ENCODE measurements at regions not wholly inside any gene's neighbourhood (a gene's known extent, or its start where the extent isn't known, plus 50 kb on each side); places are given as distances from the start of the nearest gene placed in this dataset.
A peak's percentile ranks its signal among the peaks of the same experiment; 100 is the strongest.

DNA sequence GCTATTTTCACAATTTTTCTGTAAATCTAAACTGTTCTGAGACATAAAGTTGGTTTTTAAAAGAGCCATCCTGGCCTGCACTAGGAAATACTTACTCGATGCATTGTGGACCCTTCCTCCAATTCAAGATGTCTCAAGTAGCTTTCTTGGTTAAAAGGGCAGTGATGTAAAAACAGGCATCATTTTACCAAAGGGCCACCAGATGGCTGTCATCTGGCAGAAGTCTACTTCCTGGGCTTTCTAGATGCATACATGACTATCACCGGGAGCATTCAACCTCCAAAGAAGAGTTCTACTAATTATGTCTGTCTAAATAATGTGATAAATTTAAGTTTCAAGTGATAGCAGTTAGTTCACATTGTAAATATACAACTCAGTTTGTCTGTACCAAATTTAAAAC lies 96.8 kb upstream of the FRMD6 start:
- Histone ChIP-seq H3K9ac (ENCODE audit: insufficient read depth, low read depth, low read length) (no peak overlapping the region), H3K27ac (ENCODE audit: extremely low read length, insufficient read depth, low read length) (no peak overlapping the region), H4K20me1 (ENCODE audit: insufficient read depth, low read length) (no peaks in the 10 kb centered on the region), H2AFZ (ENCODE audit: low read length) (no peak overlapping the region), H3K9me3 (ENCODE audit: low read length) (no peaks in the 10 kb centered on the region), H3K36me3 (replicated peaks in 1 of 2; ENCODE audit: control insufficient read depth in 1 of 2, insufficient read depth in 2 of 2, low read length in 2 of 2) (no peaks in the 10 kb centered on the region), H3K4me2 (ENCODE audit: low read depth, low read length) (no peak overlapping the region), H3K4me3 (replicated peaks in 1 of 3; ENCODE audit: insufficient read depth in 1 of 3, low read depth in 2 of 3, low read length in 3 of 3) (no peak overlapping the region), H3K4me1 (ENCODE audit: insufficient read depth, low read length) (no peaks in the 10 kb centered on the region), H3K79me2 (ENCODE audit: insufficient read depth, low read length) (no peaks in the 10 kb centered on the region), H3K27me3 (ENCODE audit: control insufficient read depth in 1 of 2, insufficient read depth in 2 of 2, low read length in 2 of 2) (0 out of 5 replicates have a peak, but pooled peaks cover 0 to 5% of the 10 kb centered on the region in 2 experiments)
- FAIRE-seq, result no peak
- in situ Hi-C loops (cut with HindIII; ENCODE audit: extremely low pct_ligation_motif_present, low pct_unique_long_range_greater_than_20kb) (loop anchor here (10.0 kb wide), 1 partner anchor 220 kb away; no protein-coding TSS in a partner anchor), intact Hi-C loops (cut with micrococcal nuclease; ENCODE audit: unreplicated experiment) (loop anchor here (2.0 to 5.0 kb wide), 2 partner anchors 97 to 226 kb away; partner anchors contain the start of gene FRMD6)
- no TSS peak for BruUV-seq (replicated peaks)
- POLR2A ChIA-PET, result no interaction called here
- CTCF ChIA-PET (ENCODE audit: low intra/inter-chr PET ratio, low total read pairs), result interaction anchor here (0.7 to 1.2 kb wide), 2 partner anchors 222 to 225 kb away, joined by 3 read pairs; no protein-coding TSS in a partner anchor
- ATAC-seq, result no peak
- TF ChIP-seq SMC3 (IDR thresholded peaks at IDR 0.05; ENCODE audit: low read length) (peak; percentile 42; the same call in 1 of the 2 replicates), CTCF (CRISPR knock-in tag; IDR thresholded peaks at IDR 0.05) (peak; percentile 47), STAG1 (CRISPR knock-in tag; IDR thresholded peaks at IDR 0.05) (peak; percentile 56), NFE2 (CRISPR knock-in tag; IDR thresholded peaks at IDR 0.05) (no peak), ZNF282 (IDR thresholded peaks at IDR 0.05; ENCODE audit: partially characterized antibody) (no peak)
- 4% methylated on average over 2 of the region's 2 CpGs for WGBS (ENCODE audit: low lambda C conversion rate)
- DNase-seq (ENCODE audit: low spot score), result no peak

GRCh38 chr14:51561141-51561540 lies 90.6 kb upstream of the FRMD6 start:
- H3K79me2 ChIP-seq (ENCODE audit: insufficient read depth, low read length), result no peaks in the 10 kb centered on the region
- intact Hi-C loops (cut with micrococcal nuclease; ENCODE audit: unreplicated experiment), result no loop called here
- FAIRE-seq, result no peak
- TF ChIP-seq ZFY (CRISPR knock-in tag; IDR thresholded peaks at IDR 0.05) (no peak), ZNF234 (CRISPR knock-in tag; conservative IDR thresholded peaks at IDR 0.05) (no peak), ZNF484 (CRISPR knock-in tag; IDR thresholded peaks at IDR 0.05; ENCODE audit: borderline replicate concordance, low read depth) (no peak), MLLT10 (CRISPR knock-in tag; IDR thresholded peaks at IDR 0.05) (no peak), KLF15 (CRISPR knock-in tag; IDR thresholded peaks at IDR 0.05; ENCODE audit: borderline replicate concordance) (no peak), NFIB (CRISPR knock-in tag; IDR thresholded peaks at IDR 0.05; ENCODE audit: borderline replicate concordance) (no peak), ATF1 (CRISPR knock-in tag; IDR thresholded peaks at IDR 0.05) (no peak), ZNF512 (CRISPR knock-in tag; IDR thresholded peaks at IDR 0.05) (no peak)
- TF ChIP-seq, protein P1, sequence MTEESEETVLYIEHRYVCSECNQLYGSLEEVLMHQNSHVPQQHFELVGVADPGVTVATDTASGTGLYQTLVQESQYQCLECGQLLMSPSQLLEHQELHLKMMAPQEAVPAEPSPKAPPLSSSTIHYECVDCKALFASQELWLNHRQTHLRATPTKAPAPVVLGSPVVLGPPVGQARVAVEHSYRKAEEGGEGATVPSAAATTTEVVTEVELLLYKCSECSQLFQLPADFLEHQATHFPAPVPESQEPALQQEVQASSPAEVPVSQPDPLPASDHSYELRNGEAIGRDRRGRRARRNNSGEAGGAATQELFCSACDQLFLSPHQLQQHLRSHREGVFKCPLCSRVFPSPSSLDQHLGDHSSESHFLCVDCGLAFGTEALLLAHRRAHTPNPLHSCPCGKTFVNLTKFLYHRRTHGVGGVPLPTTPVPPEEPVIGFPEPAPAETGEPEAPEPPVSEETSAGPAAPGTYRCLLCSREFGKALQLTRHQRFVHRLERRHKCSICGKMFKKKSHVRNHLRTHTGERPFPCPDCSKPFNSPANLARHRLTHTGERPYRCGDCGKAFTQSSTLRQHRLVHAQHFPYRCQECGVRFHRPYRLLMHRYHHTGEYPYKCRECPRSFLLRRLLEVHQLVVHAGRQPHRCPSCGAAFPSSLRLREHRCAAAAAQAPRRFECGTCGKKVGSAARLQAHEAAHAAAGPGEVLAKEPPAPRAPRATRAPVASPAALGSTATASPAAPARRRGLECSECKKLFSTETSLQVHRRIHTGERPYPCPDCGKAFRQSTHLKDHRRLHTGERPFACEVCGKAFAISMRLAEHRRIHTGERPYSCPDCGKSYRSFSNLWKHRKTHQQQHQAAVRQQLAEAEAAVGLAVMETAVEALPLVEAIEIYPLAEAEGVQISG (CRISPR knock-in tag; IDR thresholded peaks at IDR 0.05), result no peak

More at GRCh38 chr14:51561141-51561540, 90.6 kb upstream of the FRMD6 start:
- no peak overlapping the region for H3K9ac ChIP-seq (ENCODE audit: insufficient read depth, low read depth, low read length)
- ChIA-PET POLR2A (no interaction called here), CTCF (ENCODE audit: low intra/inter-chr PET ratio, low total read pairs) (no interaction called here)
- no peak for DNase-seq (ENCODE audit: low spot score)
- H2AFZ ChIP-seq (ENCODE audit: low read length), result no peak overlapping the region
- BruUV-seq (replicated peaks), result no TSS peak
- no peak overlapping the region for H3K27ac ChIP-seq (ENCODE audit: extremely low read length, insufficient read depth, low read length)
- H3K4me2 ChIP-seq (ENCODE audit: low read depth, low read length), result no peak overlapping the region
- 0 out of 5 replicates have a peak, but pooled peaks cover 0 to 5% of the 10 kb centered on the region in 2 experiments for H3K27me3 ChIP-seq (ENCODE audit: control insufficient read depth in 1 of 2, insufficient read depth in 2 of 2, low read length in 2 of 2)
- no peak for ATAC-seq
- H3K9me3 ChIP-seq (ENCODE audit: low read length), result no peaks in the 10 kb centered on the region
- 28% methylated on average over 2 of the region's 2 CpGs for WGBS (ENCODE audit: low lambda C conversion rate)
- peaks cover 16% of the 10 kb centered on the region for H3K4me1 ChIP-seq (ENCODE audit: insufficient read depth, low read length)
- H4K20me1 ChIP-seq (ENCODE audit: insufficient read depth, low read length), result no peaks in the 10 kb centered on the region
- in situ Hi-C loops (cut with HindIII; ENCODE audit: extremely low pct_ligation_motif_present, low pct_unique_long_range_greater_than_20kb), result no loop called here
- no peaks in the 10 kb centered on the region for H3K36me3 ChIP-seq (replicated peaks in 1 of 2; ENCODE audit: control insufficient read depth in 1 of 2, insufficient read depth in 2 of 2, low read length in 2 of 2)
- H3K4me3 ChIP-seq (replicated peaks in 1 of 3; ENCODE audit: insufficient read depth in 1 of 3, low read depth in 2 of 3, low read length in 3 of 3), result no peak overlapping the region

Measured in HepG2 (cell line).